CD14-positive monocyte (primary cell): ENCODE measurements at regions not wholly inside any gene's neighbourhood (a gene's known extent, or its start where the extent isn't known, plus 50 kb on each side); places are given as distances from the start of the nearest gene placed in this dataset.

Source experiments
- DNase-seq, 3 donors: peaks; one replicate each; pipeline ENCODE4 v3.0.0-alpha.2; 2011 to 2022
- H2AFZ ChIP-seq: 2 replicates; pipeline ENCODE4 v1.6.0; 2012; ENCODE audit warnings: mild to moderate bottlenecking, low read depth, low read length, inconsistent platforms; ENCODE audit not compliant: insufficient read depth, poor library complexity, severe bottlenecking
- H3K27ac ChIP-seq, 2 donors: 1 replicate in 1 of 2; 2 replicates in 1 of 2; pipeline ENCODE4 v1.5.1; 2012 to 2013; ENCODE audit warnings: low read length in 2 of 2, control low read depth in 1 of 2, inconsistent platforms in 1 of 2, low read depth in 1 of 2, mild to moderate bottlenecking in 1 of 2
- H3K27me3 ChIP-seq, 2 donors: one replicate each; pipeline versions ENCODE4 v1.6.0 to v1.6.1; 2011 to 2013; ENCODE audit warnings: low read length in 2 of 2; ENCODE audit not compliant: control insufficient read depth in 2 of 2, insufficient read depth in 2 of 2
- H3K36me3 ChIP-seq, 2 donors: replicated peaks in 1 of 2; 1 replicate in 1 of 2; 2 replicates in 1 of 2; pipeline versions ENCODE4 v1.5.1 to v1.6.1; 2012 to 2013; ENCODE audit warnings: low read length in 2 of 2, control low read depth in 1 of 2, inconsistent platforms in 1 of 2, mild to moderate bottlenecking in 1 of 2; ENCODE audit not compliant: insufficient read depth in 2 of 2, control insufficient read depth in 1 of 2
- H3K4me1 ChIP-seq, 2 donors: 1 replicate in 1 of 2; 2 replicates in 1 of 2; pipeline versions ENCODE4 v1.5.1 to v1.6.1; 2012 to 2013; ENCODE audit warnings: low read length in 2 of 2, control low read depth in 1 of 2, inconsistent platforms in 1 of 2, mild to moderate bottlenecking in 1 of 2, moderate library complexity in 1 of 2; ENCODE audit not compliant: insufficient read depth in 2 of 2, control insufficient read depth in 1 of 2
- H3K4me2 ChIP-seq: replicated peaks from 2 replicates; pipeline ENCODE3; 2012; ENCODE audit warnings: low read length, moderate library complexity, mild to moderate bottlenecking; ENCODE audit not compliant: poor library complexity, severe bottlenecking; ENCODE audit errors: extremely low read depth
- H3K4me3 ChIP-seq, 3 experiments: fragments of 200-600 bp in 1 of 3; sonication (generic) in 1 of 3; replicated peaks in 1 of 3; 1 replicate in 2 of 3; 2 replicates in 1 of 3; pipeline ENCODE4 v1.5.1; 2011 to 2013; ENCODE audit warnings: low read length in 3 of 3, mild to moderate bottlenecking in 3 of 3, control low read depth in 2 of 3, low read depth in 2 of 3, inconsistent platforms in 1 of 3, moderate library complexity in 1 of 3
- H3K79me2 ChIP-seq: 2 replicates; pipeline ENCODE4 v1.6.0; 2012; ENCODE audit warnings: mild to moderate bottlenecking, control low read depth, inconsistent platforms, low read length, moderate library complexity; ENCODE audit not compliant: insufficient read depth
- H3K9ac ChIP-seq: 2 replicates; pipeline ENCODE4 v1.6.0; 2017; ENCODE audit warnings: low read length, mild to moderate bottlenecking; ENCODE audit not compliant: insufficient read depth, poor library complexity, severe bottlenecking
- H3K9me3 ChIP-seq, 2 donors: replicated peaks in 1 of 2; 1 replicate in 1 of 2; 2 replicates in 1 of 2; pipeline versions ENCODE4 v1.5.1 to v1.6.1; 2012 to 2013; ENCODE audit warnings: low read length in 2 of 2, control low read depth in 1 of 2; ENCODE audit not compliant: control insufficient read depth in 1 of 2, insufficient read depth in 1 of 2
- H4K20me1 ChIP-seq: 2 replicates; pipeline ENCODE4 v1.6.0; 2012; ENCODE audit warnings: mild to moderate bottlenecking, low read length, control low read depth, moderate library complexity; ENCODE audit not compliant: insufficient read depth
- H3K27ac Mint-ChIP-seq, 7 donors: one replicate each; pipeline ENCODE4 v1.8.0; 2020; ENCODE audit warnings: mild to moderate bottlenecking in 7 of 7, mixed read lengths in 7 of 7, moderate library complexity in 6 of 7, inconsistent platforms in 2 of 7
- H3K27me3 Mint-ChIP-seq, 3 donors: one replicate each; pipeline ENCODE4 v1.8.0; 2021 to 2022; ENCODE audit warnings: low read depth in 3 of 3, mild to moderate bottlenecking in 3 of 3, mixed read lengths in 3 of 3, moderate library complexity in 3 of 3, inconsistent platforms in 1 of 3
- H3K36me3 Mint-ChIP-seq, 2 donors: one replicate each; pipeline ENCODE4 v1.8.0; 2020; ENCODE audit warnings: mixed read lengths in 2 of 2, inconsistent platforms in 1 of 2, mild to moderate bottlenecking in 1 of 2
- H3K4me1 Mint-ChIP-seq: one replicate; pipeline ENCODE4 v1.8.0; 2020; ENCODE audit warnings: mild to moderate bottlenecking, mixed read lengths
- H3K4me3 Mint-ChIP-seq, 2 donors: one replicate each; pipeline ENCODE4 v1.8.0; 2020; ENCODE audit warnings: mild to moderate bottlenecking in 2 of 2, mixed read lengths in 2 of 2, moderate library complexity in 1 of 2
- H3K9me3 Mint-ChIP-seq, 7 donors: one replicate each; pipeline ENCODE4 v1.8.0; 2020 to 2022; ENCODE audit warnings: mixed read lengths in 7 of 7, mild to moderate bottlenecking in 6 of 7, moderate library complexity in 6 of 7, inconsistent platforms in 2 of 7
- CTCF ChIP-seq: fragments of 200-600 bp; IDR thresholded peaks from one replicate; pipeline ENCODE4 v1.8.0; 2022; ENCODE audit warnings: antibody characterized with exemption, mild to moderate bottlenecking
- WGBS: methylation state at CpG from one replicate; pipeline ENCODE4 v1.1.5; 2013; ENCODE audit warnings: missing lambda C conversion rate; ENCODE audit not compliant: insufficient coverage; 5-methylcytosine and 5-hydroxymethylcytosine counted together
- intact Hi-C, 2 donors: fragments of 100-400 bp; cut with micrococcal nuclease; formaldehyde crosslinking; loops; one replicate each; pipeline versions ENCODE4 v1.15.0 to v1.15.1; 2023

- H3K27me3 Mint-ChIP-seq: peaks cover 9 to 17% (median 11%) of the 10 kb centered on the region in 3 donors
- H3K9ac ChIP-seq: no peak overlapping the region
- DNase-seq: no peak
- peaks cover 25 to 31% of the 10 kb centered on the region in 2 donors for H3K4me1 ChIP-seq
- TF ChIP-seq CTCF: no peak
- no peak overlapping the region for H3K4me3 ChIP-seq
- H4K20me1 ChIP-seq: no peaks in the 10 kb centered on the region
- no peak overlapping the region for H3K27ac ChIP-seq
- H2AFZ ChIP-seq: peak overlapping the region; percentile 61
- no peaks in the 10 kb centered on the region for H3K27me3 ChIP-seq
- no peaks in the 10 kb centered on the region for H3K36me3 Mint-ChIP-seq
- WGBS: 40% methylated on average over 2 of the region's 7 CpGs
- no peak overlapping the region for H3K27ac Mint-ChIP-seq
- H3K4me1 Mint-ChIP-seq: peaks cover 35% of the 10 kb centered on the region
- peaks cover 0 to under 1% (median 0%) of the 10 kb centered on the region in 7 donors for H3K9me3 Mint-ChIP-seq
- H3K36me3 ChIP-seq: no peaks in the 10 kb centered on the region
- intact Hi-C loops: no loop called here
- H3K79me2 ChIP-seq: no peaks in the 10 kb centered on the region
- no peaks in the 10 kb centered on the region for H3K9me3 ChIP-seq
- no peak overlapping the region for H3K4me2 ChIP-seq
- H3K4me3 Mint-ChIP-seq: no peak overlapping the region
Observed at GRCh38 chr10:78212786-78213175, 179.1 kb downstream of the RPS24 start.

GRCh38 chr10:78214955-78215354, 181.3 kb downstream of the RPS24 start:
- Histone ChIP-seq H2AFZ (no peak overlapping the region), H4K20me1 (no peaks in the 10 kb centered on the region), H3K4me2 (no peak overlapping the region), H3K36me3 (no peaks in the 10 kb centered on the region), H3K9me3 (peaks cover 0 to 4% of the 10 kb centered on the region in 2 donors), H3K79me2 (no peaks in the 10 kb centered on the region), H3K4me3 (no peak overlapping the region), H3K27ac (no peak overlapping the region), H3K9ac (no peak overlapping the region), H3K4me1 (peaks cover 27 to 32% of the 10 kb centered on the region in 2 donors), H3K27me3 (no peaks in the 10 kb centered on the region)
- H3K4me3 Mint-ChIP-seq: no peak overlapping the region
- no peak overlapping the region for H3K27ac Mint-ChIP-seq
- TF ChIP-seq CTCF: no peak
- peaks cover 0 to 10% (median 7%) of the 10 kb centered on the region in 7 donors for H3K9me3 Mint-ChIP-seq
- peaks cover 8 to 16% (median 9%) of the 10 kb centered on the region in 3 donors for H3K27me3 Mint-ChIP-seq
- no peaks in the 10 kb centered on the region for H3K36me3 Mint-ChIP-seq
- WGBS: 0% methylated on average over 3 of the region's 4 CpGs
- intact Hi-C loops: no loop called here
- H3K4me1 Mint-ChIP-seq: peaks cover 37% of the 10 kb centered on the region
- peak in 2 of 3 donors; percentile 6 to 15 for DNase-seq
